Left forelimb (tissue), 1 donor: ENCODE measurements at regions not wholly inside any gene's neighbourhood (a gene's known extent, or its start where the extent isn't known, plus 50 kb on each side); places are given as distances from the start of the nearest gene placed in this dataset.

ENCODE experiments used
- DNase-seq: peaks from one replicate; pipeline ENCODE4 v3.0.0-alpha.2; 2018; ENCODE audit warnings: low spot score

DNA sequence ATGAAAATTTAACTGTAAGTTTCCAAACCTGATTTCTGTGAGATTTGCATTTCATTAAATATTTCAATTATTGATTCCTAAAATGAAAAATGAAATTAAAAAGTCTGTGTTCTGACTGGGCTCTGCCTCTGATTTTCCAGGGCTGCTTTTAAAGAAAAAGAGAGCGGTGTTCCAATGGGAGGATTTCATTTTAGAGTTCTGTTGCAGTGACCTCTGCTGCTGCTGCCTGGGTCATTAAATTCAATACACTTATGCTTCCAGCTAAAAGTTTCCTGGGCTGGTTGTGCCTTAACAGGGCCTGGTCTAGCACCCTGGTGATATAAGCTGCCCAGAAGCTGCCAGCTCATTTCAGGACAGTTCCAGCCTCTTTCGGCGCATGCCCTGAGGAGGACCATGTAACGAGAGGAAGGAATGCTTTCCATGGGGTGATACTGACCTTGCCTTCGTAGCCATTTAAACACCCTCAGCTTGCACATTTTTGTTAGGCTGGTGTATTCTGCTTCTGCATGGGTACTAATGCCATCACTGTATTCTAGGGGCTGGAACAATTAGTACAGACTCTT lies 93.3 kb downstream of the TMEM174 start:
- no peak for DNase-seq

GRCh38 chr5:73265641-73266040 lies 92.6 kb downstream of the TMEM174 start:
- no peak for DNase-seq

DNA sequence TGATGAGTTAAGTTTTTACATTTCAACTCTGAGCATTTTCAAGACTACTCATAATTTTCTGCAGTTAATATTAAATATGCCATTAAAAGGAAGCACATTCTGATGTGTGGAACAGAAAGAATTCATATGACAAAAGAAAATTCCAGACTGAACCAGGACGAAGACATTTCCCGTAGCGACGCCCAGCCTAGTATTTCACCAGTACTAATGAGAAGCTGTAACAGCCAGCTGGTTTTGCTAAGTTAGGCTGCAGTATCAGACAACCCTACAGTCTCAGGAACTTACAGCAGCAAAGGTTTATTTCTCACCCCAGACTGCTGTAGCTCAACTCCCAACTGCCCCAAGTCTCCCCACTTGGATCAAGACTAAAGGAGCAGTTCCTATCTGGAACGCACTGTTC lies 91.6 kb downstream of the TMEM174 start:
- DNase-seq: no peak

GRCh38 chr5:73263001-73263710 lies 90.2 kb downstream of the TMEM174 start:
- no peak for DNase-seq

- no peak for DNase-seq
Observed at GRCh38 chr5:73256862-73257261, 83.9 kb downstream of the TMEM174 start.

GRCh38 chr5:73256462-73256861 lies 83.5 kb downstream of the TMEM174 start:
- no peak for DNase-seq

GRCh38 chr5:73256012-73256411 lies 83.0 kb downstream of the TMEM174 start:
- DNase-seq: no peak

DNA sequence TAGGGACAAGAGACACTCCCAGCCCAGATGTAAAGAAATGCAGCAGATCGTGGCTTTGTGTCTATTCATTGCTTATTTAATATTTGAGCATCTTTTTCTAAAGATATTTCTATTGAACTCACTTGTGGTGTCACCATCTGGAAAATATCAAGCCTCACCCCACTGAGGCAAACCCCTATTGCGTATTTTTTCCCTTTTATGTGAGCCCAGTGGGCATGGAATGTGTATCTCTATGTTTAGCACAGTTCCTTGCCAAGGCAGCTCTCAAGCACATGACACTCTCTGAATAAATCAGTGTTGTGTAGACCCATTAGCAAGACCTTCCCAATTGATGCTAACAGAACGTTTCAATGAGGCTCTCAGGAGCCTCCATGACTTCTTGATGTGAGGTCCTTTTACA lies 81.6 kb downstream of the TMEM174 start:
- no peak for DNase-seq

DNA sequence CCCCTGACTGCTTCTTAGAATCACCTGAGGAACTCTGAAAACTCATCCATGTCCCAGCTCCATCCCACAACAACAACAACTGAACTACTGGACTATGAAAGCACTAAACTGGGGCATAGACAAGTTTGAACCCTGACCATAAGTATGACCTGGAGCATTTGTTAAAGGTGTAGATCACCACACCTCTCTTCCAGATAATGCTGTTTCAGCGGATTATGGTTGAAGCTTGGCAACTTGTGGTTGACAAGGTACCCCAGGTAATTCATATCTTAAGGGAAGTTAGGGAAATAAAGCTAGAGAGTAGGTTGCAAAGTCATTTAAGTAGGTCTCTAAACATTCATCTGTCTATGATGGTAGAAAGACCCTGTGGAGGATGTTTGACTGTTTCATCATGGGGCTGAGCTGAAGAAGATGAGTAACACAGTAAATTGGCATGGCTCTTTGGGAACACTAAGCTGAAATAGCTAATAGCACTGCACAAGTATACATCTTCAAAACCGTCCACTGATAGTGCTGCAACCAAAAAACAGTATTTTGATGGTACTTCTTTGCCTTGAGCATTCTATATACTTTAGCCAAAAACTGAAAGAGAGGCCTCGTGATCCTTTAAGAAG lies 80.2 kb downstream of the TMEM174 start:
- no peak for DNase-seq

DNA sequence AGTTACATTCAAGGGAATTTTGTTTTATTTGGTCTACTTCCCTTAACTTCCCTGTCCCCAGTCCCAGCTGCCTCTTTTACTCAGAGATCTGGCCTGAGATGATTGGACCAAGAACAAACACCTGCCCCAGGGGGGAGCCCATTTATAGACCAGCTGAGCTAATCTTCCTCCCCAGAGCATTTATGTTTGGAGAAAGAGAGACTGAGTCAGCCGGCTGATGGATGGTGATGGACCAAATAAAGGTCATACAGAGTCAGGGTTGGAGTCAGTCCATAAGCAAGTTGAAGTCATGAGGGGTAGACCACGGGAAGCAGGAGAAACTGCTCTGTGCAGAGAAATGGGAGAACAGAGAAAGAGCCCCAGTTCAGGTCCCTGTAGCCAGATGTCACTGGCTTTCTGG lies 77.7 kb downstream of the TMEM174 start:
- DNase-seq: no peak

- DNase-seq: no peak
Observed at GRCh38 chr5:73242735-73243134, 69.7 kb downstream of the TMEM174 start.

DNA sequence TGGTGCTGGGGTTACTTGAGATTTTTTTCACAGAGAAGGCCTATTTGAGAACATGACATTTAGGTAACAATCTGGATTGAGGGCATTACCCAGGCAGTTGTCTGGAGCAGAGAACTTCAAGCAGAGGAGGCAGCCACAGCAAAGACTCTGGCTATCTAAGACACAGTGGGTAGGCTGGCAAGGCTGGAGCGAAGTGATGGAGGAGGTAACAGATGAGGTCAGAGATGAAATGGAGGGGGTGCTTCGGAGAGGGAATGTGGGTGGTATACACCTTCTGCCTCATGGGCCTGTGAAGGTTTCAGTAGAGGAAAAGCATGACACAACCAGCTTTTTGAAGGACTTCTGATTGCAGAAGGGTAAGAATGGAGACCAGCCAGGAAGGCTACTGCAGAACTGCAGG lies 65.9 kb downstream of the TMEM174 start:
- no peak for DNase-seq

- DNase-seq: no peak
Observed at GRCh38 chr5:73236541-73237128, 63.6 kb downstream of the TMEM174 start.

DNA sequence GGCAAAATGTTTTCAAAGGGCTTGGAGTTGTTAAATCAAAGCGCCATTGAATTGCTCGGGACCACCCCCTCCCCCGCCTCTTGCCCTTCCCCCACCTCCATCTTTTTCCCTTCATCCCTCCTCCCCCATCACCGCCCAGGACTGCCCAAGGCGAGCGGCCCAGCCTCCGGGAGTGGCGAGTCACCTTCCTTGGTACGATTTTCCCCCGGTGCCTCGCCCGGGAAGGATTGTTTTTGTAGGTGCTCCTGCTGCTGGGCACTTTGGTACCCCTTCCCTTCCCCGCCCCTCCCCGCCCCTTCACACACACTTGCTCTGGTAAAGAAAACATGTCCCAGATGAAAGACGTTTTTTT lies 61.2 kb downstream of the TMEM174 start:
- DNase-seq: no peak

GRCh38 chr5:73233461-73234203 lies 60.6 kb downstream of the TMEM174 start:
- no peak for DNase-seq

- no peak for DNase-seq
Observed at GRCh38 chr5:73233053-73233460, 60.1 kb downstream of the TMEM174 start.

DNA sequence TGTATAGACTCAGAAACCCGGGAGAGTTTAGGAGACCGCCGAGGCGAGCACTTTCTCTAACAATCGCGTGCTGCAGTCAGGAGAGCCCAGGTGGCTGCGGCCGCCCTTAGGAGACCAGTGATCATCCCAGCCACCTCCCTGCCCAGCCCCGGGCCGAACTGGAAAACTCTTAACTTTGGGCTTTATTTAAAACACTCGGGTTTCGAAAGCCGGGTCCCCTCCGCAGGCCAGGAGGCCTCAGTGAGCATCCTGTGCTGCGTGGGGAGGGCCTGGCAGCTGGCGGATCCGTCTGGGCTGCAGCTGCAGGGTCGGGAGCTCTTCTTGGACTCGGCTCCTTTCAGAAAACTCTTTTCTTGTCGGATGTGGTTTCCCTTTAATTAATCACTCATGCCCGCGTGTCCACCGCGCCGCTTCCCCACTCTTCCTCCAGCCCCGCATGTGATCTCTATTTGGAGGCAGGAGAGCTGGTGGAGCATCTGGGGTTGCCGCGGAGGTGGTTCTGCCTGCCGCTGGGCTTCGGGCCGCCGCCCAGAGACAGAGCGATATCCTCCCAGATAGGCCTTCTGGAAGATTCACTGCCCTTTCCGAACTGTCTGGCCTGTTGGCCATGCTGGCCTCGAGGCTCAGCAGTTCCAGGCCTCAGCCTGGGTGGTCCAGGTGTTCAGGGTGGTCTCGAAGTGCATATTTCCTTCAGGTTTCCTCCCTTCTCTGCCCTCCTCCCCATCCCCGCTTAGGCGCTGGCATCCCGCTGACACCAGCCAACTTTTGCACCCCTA lies 59.5 kb downstream of the TMEM174 start:
- DNase-seq: no peak

GRCh38 chr5:73231246-73231778 lies 58.3 kb downstream of the TMEM174 start:
- no peak for DNase-seq

DNA sequence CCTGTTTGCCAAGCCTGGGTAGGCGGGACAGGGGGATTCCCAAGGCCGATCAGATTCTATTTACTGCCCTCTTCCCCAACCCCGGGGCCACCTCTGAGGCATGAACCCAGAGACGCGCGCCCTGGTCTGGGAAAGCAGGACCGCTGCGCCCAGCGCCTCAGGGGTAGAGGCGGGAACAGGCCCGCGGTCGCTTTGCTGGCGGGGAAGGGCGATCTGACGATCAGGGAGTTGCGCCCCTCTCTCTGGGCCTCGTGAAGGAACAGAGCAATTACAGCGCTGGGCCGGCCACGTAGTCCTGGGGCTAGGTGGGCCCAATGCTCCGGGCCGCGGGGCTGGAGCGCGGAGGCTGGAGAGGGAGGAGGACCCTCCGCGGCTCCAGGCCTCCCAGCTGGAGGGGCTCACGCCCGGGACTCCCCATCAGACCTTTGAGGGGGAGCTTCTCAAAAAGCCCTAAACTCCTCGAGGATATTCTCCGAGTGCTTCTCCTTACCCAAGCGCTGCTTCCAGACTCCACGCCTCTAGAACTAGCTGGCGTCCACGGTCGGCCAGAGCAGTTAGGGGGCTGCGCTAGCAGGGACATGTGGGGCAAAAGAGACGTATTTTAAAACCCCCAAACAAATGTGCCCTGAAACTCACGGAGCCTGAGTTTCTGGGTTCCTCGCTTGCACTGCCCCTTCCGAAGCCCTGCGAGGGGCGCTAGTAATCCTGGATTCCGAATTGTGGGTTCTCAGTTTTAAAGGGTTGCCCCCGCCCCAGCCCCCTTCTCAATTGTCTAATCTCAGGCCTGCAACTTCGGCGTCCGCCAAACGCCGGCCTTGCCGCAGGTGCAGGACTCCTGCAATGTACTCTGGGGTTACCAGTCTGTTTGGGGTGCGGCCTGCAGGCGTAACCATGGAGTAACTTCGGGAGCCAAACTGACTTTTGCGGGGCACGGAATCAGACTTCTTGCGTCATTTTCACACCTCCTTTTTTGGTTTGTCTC lies 57.6 kb downstream of the TMEM174 start:
- no peak for DNase-seq

DNA sequence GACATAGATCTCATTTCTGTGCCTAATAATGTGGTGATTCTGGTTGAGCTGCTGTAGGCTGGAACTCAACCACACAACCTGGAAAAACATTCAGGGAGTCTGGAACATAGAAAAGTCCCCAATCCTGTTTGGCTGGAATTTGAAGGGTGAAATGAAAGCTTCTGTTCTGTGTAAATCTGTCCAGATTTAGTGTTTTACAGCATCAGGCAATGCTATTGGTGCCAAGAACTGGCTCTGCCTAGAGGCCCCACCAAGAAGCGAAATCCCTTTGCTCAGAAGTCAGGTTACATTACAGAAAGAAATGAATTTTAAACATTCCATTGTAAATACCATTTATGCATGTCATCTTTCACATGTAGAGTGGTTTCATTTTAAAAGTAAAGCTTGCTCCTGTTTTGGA lies 56.3 kb downstream of the TMEM174 start:
- DNase-seq: no peak
